MM.1S (cell line): ENCODE measurements at regions not wholly inside any gene's neighbourhood (a gene's known extent, or its start where the extent isn't known, plus 50 kb on each side); places are given as distances from the start of the nearest gene placed in this dataset.

Experiments used
- CTCF ChIP-seq: fragments of 300-600 bp; sonication (generic); IDR thresholded peaks from 2 replicates; pipeline ENCODE4 v1.5.1; 2016; ENCODE audit warnings: antibody characterized with exemption, low read length, mixed read lengths
- EZH2phosphoT487 ChIP-seq: fragments of 300-600 bp; sonication (generic); IDR thresholded peaks from 2 replicates; pipeline ENCODE4 v1.6.1; 2018; ENCODE audit warnings: antibody characterized with exemption, low read length

GRCh38 chr20:12375967-12376366 is 458.3 kb downstream of the BTBD3 start:
- no peak for TF ChIP-seq CTCF
- no peak for TF ChIP-seq EZH2phosphoT487
